HG03064 (cell line): ENCODE measurements at regions not wholly inside any gene's neighbourhood (a gene's known extent, or its start where the extent isn't known, plus 50 kb on each side); places are given as distances from the start of the nearest gene placed in this dataset.
A peak's percentile ranks its signal among the peaks of the same experiment; 100 is the strongest.

Source experiments
- ATAC-seq: cut with Tn5 transposase; IDR thresholded peaks from one replicate; pipeline ENCODE4 v1.9.1; 2021; ENCODE audit warnings: low read depth; ENCODE audit not compliant: unreplicated experiment

- ATAC-seq: peak; percentile 86
These were observed 446.4 kb downstream of the COG6 start for GRCh38 chr13:40101708-40102359.

GRCh38 chr13:40102360-40102727, 446.9 kb downstream of the COG6 start:
- ATAC-seq: peak; percentile 16

- ATAC-seq: no peak
These were observed 447.4 kb downstream of the COG6 start for GRCh38 chr13:40102854-40103253.

GRCh38 chr13:40103864-40104263, 448.4 kb downstream of the COG6 start:
- no peak for ATAC-seq

- no peak for ATAC-seq
These were observed 449.8 kb downstream of the COG6 start for GRCh38 chr13:40105231-40105630.

- no peak for ATAC-seq
These were observed 453.9 kb downstream of the COG6 start for GRCh38 chr13:40109351-40109844.

GRCh38 chr13:40113643-40114304, 458.3 kb downstream of the COG6 start:
- no peak for ATAC-seq

GRCh38 chr13:40114305-40114896, 458.9 kb downstream of the COG6 start:
- no peak for ATAC-seq

GRCh38 chr13:40115426-40115825, 460.0 kb downstream of the COG6 start:
- ATAC-seq: no peak

- no peak for ATAC-seq
These were observed 460.5 kb downstream of the COG6 start for GRCh38 chr13:40116008-40116407.

GRCh38 chr13:40118337-40118736, 462.9 kb downstream of the COG6 start:
- ATAC-seq: no peak

- no peak for ATAC-seq
These were observed 464.4 kb downstream of the COG6 start for GRCh38 chr13:40119852-40120251.

- no peak for ATAC-seq
These were observed 464.8 kb downstream of the COG6 start for GRCh38 chr13:40120288-40120687.

- no peak for ATAC-seq
These were observed 465.3 kb downstream of the COG6 start for GRCh38 chr13:40120781-40121180.

- ATAC-seq: no peak
These were observed 466.3 kb downstream of the COG6 start for GRCh38 chr13:40121722-40122121.

- no peak for ATAC-seq
These were observed 468.6 kb downstream of the COG6 start for GRCh38 chr13:40123962-40124632.

- no peak for ATAC-seq
These were observed 469.2 kb downstream of the COG6 start for GRCh38 chr13:40124633-40125015.

- ATAC-seq: no peak
These were observed 469.9 kb downstream of the COG6 start for GRCh38 chr13:40125336-40125735.

GRCh38 chr13:40126306-40127085, 471.0 kb downstream of the COG6 start:
- ATAC-seq: no peak

GRCh38 chr13:40127476-40127875, 472.0 kb downstream of the COG6 start:
- no peak for ATAC-seq

- no peak for ATAC-seq
These were observed 472.5 kb downstream of the COG6 start for GRCh38 chr13:40127925-40128324.
